Adrenal gland (tissue), 9 donors: ENCODE measurements at regions not wholly inside any gene's neighbourhood (a gene's known extent, or its start where the extent isn't known, plus 50 kb on each side); places are given as distances from the start of the nearest gene placed in this dataset.
"Not testable (repeated sequence)": the region's sequence is repeated elsewhere in the genome, so short reads cannot be mapped to it uniquely, and the experiment has no call there.

Source experiments
- DNase-seq, 7 donors: peaks; one replicate each; pipeline ENCODE4 v3.0.0-alpha.2; 2019 to 2020
- H3K27ac ChIP-seq, 5 donors: fragments of 200-600 bp; sonication (generic) in 4 of 5; 1 replicate in 3 of 5; 2 replicates in 2 of 5; pipeline versions ENCODE4 v1.5.1 to v1.8.0; 2016 to 2020; ENCODE audit warnings: mild to moderate bottlenecking in 1 of 5
- H3K27me3 ChIP-seq: fragments of 200-600 bp; 2 replicates; pipeline ENCODE4 v1.8.0; 2021
- H3K36me3 ChIP-seq, 2 donors: fragments of 200-600 bp; replicated peaks in 1 of 2; 1 replicate in 1 of 2; 2 replicates in 1 of 2; pipeline versions ENCODE4 v1.5.1 to v1.8.0; 2018 to 2022
- H3K4me1 ChIP-seq, 2 donors: fragments of 200-600 bp; replicated peaks in 1 of 2; 1 replicate in 1 of 2; 2 replicates in 1 of 2; pipeline versions ENCODE4 v1.5.1 to v1.8.0; 2018 to 2021
- H3K4me3 ChIP-seq, 4 donors: fragments of 200-600 bp; sonication (generic) in 3 of 4; one replicate each; pipeline ENCODE4 v1.5.1; 2016 to 2018
- H3K9me3 ChIP-seq, 3 donors: fragments of 200-600 bp; sonication (generic) in 1 of 3; replicated peaks in 1 of 3; 1 replicate in 2 of 3; 2 replicates in 1 of 3; pipeline versions ENCODE4 v1.5.1 to v1.8.0; 2016 to 2021
- POLR2A ChIP-seq, 2 donors: fragments of 450-650 bp; IDR thresholded peaks; one replicate each; pipeline ENCODE4 v1.6.1; 2017; ENCODE audit warnings: antibody characterized with exemption in 2 of 2, mild to moderate bottlenecking in 2 of 2, moderate library complexity in 1 of 2
- WGBS, 4 donors: extraction: QIAGEN DNeasy Blood & Tissue Kit in 2 of 4; methylation state at CpG; one replicate each; pipeline versions ENCODE4 v1.1.5 to v1.1.7; 2013 to 2017; 5-methylcytosine and 5-hydroxymethylcytosine counted together
- intact Hi-C, 2 donors: fragments of 100-400 bp; cut with DNase I; formaldehyde crosslinking; loops; one replicate each; pipeline versions ENCODE4 v1.14.1 to v1.15.0; 2022 to 2023
- TF ChIP-seq, protein P1 (sequence below), 6 experiments: fragments of 450-650 bp in 4 of 6; fragments of 200-600 bp in 2 of 6; sonication (generic) in 1 of 6; IDR thresholded peaks; 1 replicate in 5 of 6; 2 replicates in 1 of 6; pipeline versions ENCODE4 v1.5.1 to v1.8.0; 2016 to 2021; ENCODE audit warnings: antibody characterized with exemption in 6 of 6, mild to moderate bottlenecking in 2 of 6, moderate library complexity in 1 of 6
- donor health status: healthy with polysubstance abuse.
- donor health status: Bipolar disorder and iron deficiency.
- donor health status: DM: yes; HTN: yes; CAD: no.
- donor health status: DM: no; HTN: no; CAD: no.
- donor health status: DM: no; HTN: no; CAD: no.

- no peak for DNase-seq
- H3K27ac ChIP-seq = no peak overlapping the region
- H3K4me3 ChIP-seq = no peak overlapping the region
- H3K4me1 ChIP-seq = no peaks in the 10 kb centered on the region
- no peaks in the 10 kb centered on the region for H3K36me3 ChIP-seq
- no peaks in the 10 kb centered on the region for H3K9me3 ChIP-seq
- intact Hi-C loops = no loop called here
- H3K27me3 ChIP-seq = no peaks in the 10 kb centered on the region
- no peak for TF ChIP-seq POLR2A (IDR thresholded peaks at IDR 0.05)
- TF ChIP-seq, protein P1, sequence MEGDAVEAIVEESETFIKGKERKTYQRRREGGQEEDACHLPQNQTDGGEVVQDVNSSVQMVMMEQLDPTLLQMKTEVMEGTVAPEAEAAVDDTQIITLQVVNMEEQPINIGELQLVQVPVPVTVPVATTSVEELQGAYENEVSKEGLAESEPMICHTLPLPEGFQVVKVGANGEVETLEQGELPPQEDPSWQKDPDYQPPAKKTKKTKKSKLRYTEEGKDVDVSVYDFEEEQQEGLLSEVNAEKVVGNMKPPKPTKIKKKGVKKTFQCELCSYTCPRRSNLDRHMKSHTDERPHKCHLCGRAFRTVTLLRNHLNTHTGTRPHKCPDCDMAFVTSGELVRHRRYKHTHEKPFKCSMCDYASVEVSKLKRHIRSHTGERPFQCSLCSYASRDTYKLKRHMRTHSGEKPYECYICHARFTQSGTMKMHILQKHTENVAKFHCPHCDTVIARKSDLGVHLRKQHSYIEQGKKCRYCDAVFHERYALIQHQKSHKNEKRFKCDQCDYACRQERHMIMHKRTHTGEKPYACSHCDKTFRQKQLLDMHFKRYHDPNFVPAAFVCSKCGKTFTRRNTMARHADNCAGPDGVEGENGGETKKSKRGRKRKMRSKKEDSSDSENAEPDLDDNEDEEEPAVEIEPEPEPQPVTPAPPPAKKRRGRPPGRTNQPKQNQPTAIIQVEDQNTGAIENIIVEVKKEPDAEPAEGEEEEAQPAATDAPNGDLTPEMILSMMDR (IDR thresholded peaks at IDR 0.05) = no peak
- WGBS, 4 donors = 89 to 97% (median 97%) methylated on average over 1 of the region's 1 CpG
These were observed 119.6 kb upstream of the RANBP3L start for GRCh38 chr5:36421256-36421655.

DNA sequence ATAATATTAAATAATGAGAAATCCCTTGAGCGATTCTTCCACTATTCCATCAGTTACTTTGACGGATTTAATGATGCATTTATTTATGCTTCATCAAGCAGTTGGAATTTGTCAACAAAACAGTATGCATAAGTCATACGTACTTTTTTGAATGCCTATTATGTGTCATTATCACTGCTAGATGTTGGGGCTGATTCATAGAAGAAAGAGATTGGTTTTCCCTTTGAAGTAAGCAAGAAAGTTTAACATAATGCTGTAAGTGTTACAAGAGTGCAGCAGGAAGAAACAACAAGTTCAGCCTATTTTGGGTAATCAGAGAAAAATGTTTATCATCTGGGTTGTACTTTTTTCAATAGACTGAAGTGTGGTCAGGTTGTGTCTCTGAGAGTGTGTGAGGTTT lies 121.2 kb upstream of the RANBP3L start:
- WGBS, 4 donors = 72 to 77% (median 74%) methylated on average over 3 of the region's 3 CpGs
- Histone ChIP-seq H3K9me3 (no peaks in the 10 kb centered on the region), H3K27ac (no peak overlapping the region), H3K4me3 (no peak overlapping the region), H3K36me3 (no peaks in the 10 kb centered on the region), H3K27me3 (no peaks in the 10 kb centered on the region), H3K4me1 (no peaks in the 10 kb centered on the region)
- DNase-seq = no peak
- no peak for TF ChIP-seq POLR2A (IDR thresholded peaks at IDR 0.05)
- intact Hi-C loops = no loop called here

- Histone ChIP-seq H3K4me1 (no peaks in the 10 kb centered on the region), H3K27me3 (no peaks in the 10 kb centered on the region), H3K27ac (no peak overlapping the region), H3K36me3 (no peaks in the 10 kb centered on the region), H3K4me3 (no peak overlapping the region), H3K9me3 (no peaks in the 10 kb centered on the region)
- intact Hi-C loops = no loop called here
- TF ChIP-seq POLR2A (IDR thresholded peaks at IDR 0.05) = no peak
- TF ChIP-seq, protein P1 (IDR thresholded peaks at IDR 0.05) = no peak
- no peak for DNase-seq
- whole genome bisulfite sequencing, 4 donors = 54 to 75% (median 61%) methylated on average over 3 of the region's 3 CpGs
These were observed 122.0 kb upstream of the RANBP3L start for GRCh38 chr5:36423578-36424307.

DNA sequence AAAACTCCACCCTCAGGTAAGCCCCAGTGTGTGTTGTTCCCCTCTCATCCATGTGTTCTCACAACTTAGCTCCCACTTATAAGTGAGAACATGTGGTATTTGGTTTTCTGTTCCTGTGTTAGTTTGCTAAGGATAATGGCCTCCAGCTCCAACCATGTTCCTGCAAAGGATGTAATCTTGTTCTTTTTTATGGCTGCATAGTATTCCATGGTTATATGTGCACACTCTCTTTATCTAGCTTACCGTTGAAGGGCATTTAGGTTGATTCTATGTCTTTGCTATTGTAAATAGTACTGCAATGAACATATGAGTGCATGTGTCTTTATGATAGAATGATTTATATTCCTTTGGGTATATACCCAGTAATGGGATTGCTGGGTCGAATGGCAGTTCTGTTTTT lies 124.4 kb upstream of the RANBP3L start:
- WGBS, 4 donors = 80 to 92% (median 91%) methylated on average over 2 of the region's 2 CpGs
- H3K4me1 ChIP-seq, H3K4me3 ChIP-seq, H3K36me3 ChIP-seq, DNase-seq, H3K27ac ChIP-seq, intact Hi-C loops, H3K9me3 ChIP-seq, H3K27me3 ChIP-seq: not testable (repeated sequence)

GRCh38 chr5:36435516-36435915 lies 133.8 kb upstream of the RANBP3L start:
- TF ChIP-seq POLR2A (IDR thresholded peaks at IDR 0.05) = no peak
- TF ChIP-seq, protein P1 (IDR thresholded peaks at IDR 0.05) = no peak
- Histone ChIP-seq H3K9me3 (no peaks in the 10 kb centered on the region), H3K4me1 (no peaks in the 10 kb centered on the region), H3K27me3 (no peaks in the 10 kb centered on the region), H3K36me3 (no peaks in the 10 kb centered on the region), H3K27ac (no peak overlapping the region), H3K4me3 (no peak overlapping the region)
- DNase-seq = no peak
- intact Hi-C loops = no loop called here
- 87 to 95% (median 93%) methylated on average over 4 of the region's 4 CpGs for WGBS, 4 donors
